HepG2 (cell line): ENCODE measurements at regions not wholly inside any gene's neighbourhood (a gene's known extent, or its start where the extent isn't known, plus 50 kb on each side); places are given as distances from the start of the nearest gene placed in this dataset.

Experiments used
- ATAC-seq: fragments of 200-7000 bp; cut with Tn5 transposase; 3 replicates; pipeline ENCODE4 v1.9.1; 2020; ENCODE audit warnings: mild to moderate bottlenecking, moderate library complexity
- BruUV-seq: library from RNA; stranded (reverse); fragments of 400-500 nt; replicated peaks from 2 replicates; lab custom pipeline; 2021; lab: Mats Ljungman, UMichigan
- CTCF ChIA-PET: fragments of 300-600 bp; formaldehyde crosslinking; extraction: SDS; loops from one replicate; lab custom pipeline; 2021; ENCODE audit warnings: low total read pairs, inconsistent platforms, low intra/inter-chr PET ratio; lab: Yijun Ruan, JAX
- POLR2A ChIA-PET: fragments of 350-600 bp; sonication (Branson Sonifier 250); formaldehyde crosslinking; loops from one replicate; lab custom pipeline; 2020; ENCODE audit warnings: antibody characterized with exemption, inconsistent platforms; lab: Yijun Ruan, JAX
- DNase-seq: peaks from one replicate; pipeline ENCODE4 v3.0.0-alpha.2; 2015; ENCODE audit warnings: low spot score
- FAIRE-seq: peaks from 3 replicates; lab custom pipeline; 2011; peaks lifted over from hg19 to GRCh38; lab: Jason Lieb, UNC
- H2AFZ ChIP-seq: one replicate; pipeline ENCODE4 v1.6.1; 2011; ENCODE audit warnings: low read length, inconsistent platforms
- H3K27ac ChIP-seq: fragments of 300-600 bp; 3 replicates; pipeline ENCODE4 v1.8.0; 2011; ENCODE audit warnings: mixed run types, mild to moderate bottlenecking, mixed read lengths, low read length, inconsistent platforms; ENCODE audit not compliant: insufficient read depth; ENCODE audit errors: extremely low read length
- H3K27me3 ChIP-seq, 2 experiments: fragments of 200-600 bp in 1 of 2; 2 replicates in 1 of 2; 3 replicates in 1 of 2; pipeline versions ENCODE4 v1.6.0 to v1.8.0; 2011; ENCODE audit warnings: low read length in 2 of 2, mild to moderate bottlenecking in 2 of 2, moderate library complexity in 2 of 2, inconsistent platforms in 1 of 2; ENCODE audit not compliant: insufficient read depth in 2 of 2, control insufficient read depth in 1 of 2
- H3K36me3 ChIP-seq, 2 experiments: fragments of 200-600 bp in 1 of 2; replicated peaks in 1 of 2; 2 replicates in 1 of 2; 3 replicates in 1 of 2; pipeline versions ENCODE4 v1.5.1 to v1.8.0; 2011; ENCODE audit warnings: low read length in 2 of 2, inconsistent platforms in 1 of 2; ENCODE audit not compliant: insufficient read depth in 2 of 2, control insufficient read depth in 1 of 2
- H3K4me1 ChIP-seq: 2 replicates; pipeline ENCODE4 v1.5.1; 2012; ENCODE audit warnings: low read length, inconsistent platforms; ENCODE audit not compliant: insufficient read depth
- H3K4me2 ChIP-seq: 2 replicates; pipeline ENCODE4 v1.6.0; 2011; ENCODE audit warnings: low read depth, low read length, inconsistent platforms
- H3K4me3 ChIP-seq, 3 experiments: fragments of 200-600 bp in 1 of 3; sonication (generic), shearing (Covaris generic) in 1 of 3; replicated peaks in 1 of 3; 2 replicates each; pipeline ENCODE4 v1.5.1; 2011 to 2016; ENCODE audit warnings: low read length in 3 of 3, inconsistent platforms in 2 of 3, low read depth in 2 of 3, mild to moderate bottlenecking in 2 of 3, control low read depth in 1 of 3, mixed read lengths in 1 of 3; ENCODE audit not compliant: insufficient read depth in 1 of 3
- H3K79me2 ChIP-seq: one replicate; pipeline ENCODE4 v1.6.1; 2011; ENCODE audit warnings: low read length, inconsistent platforms; ENCODE audit not compliant: insufficient read depth
- H3K9ac ChIP-seq: 2 replicates; pipeline ENCODE4 v1.6.0; 2011; ENCODE audit warnings: mild to moderate bottlenecking, low read depth, low read length, inconsistent platforms; ENCODE audit not compliant: insufficient read depth
- H3K9me3 ChIP-seq: 2 replicates; pipeline ENCODE4 v1.5.1; 2012; ENCODE audit warnings: mild to moderate bottlenecking, low read length
- H4K20me1 ChIP-seq: 2 replicates; pipeline ENCODE4 v1.6.0; 2011; ENCODE audit warnings: inconsistent platforms, mild to moderate bottlenecking, low read length, moderate library complexity; ENCODE audit not compliant: insufficient read depth
- HNRNPH1 ChIP-seq: fragments of 200-400 bp; formaldehyde crosslinking; optimal IDR thresholded peaks from 2 replicates; pipeline ENCODE3; 2017; ENCODE audit warnings: mild to moderate bottlenecking, low read depth, low read length
- MAF1 ChIP-seq: sonication (generic); formaldehyde crosslinking; IDR thresholded peaks from 2 replicates; pipeline ENCODE4 v1.5.0; 2020; ENCODE audit warnings: missing genetic modification reagents, borderline replicate concordance
- NR2F1 ChIP-seq, 2 experiments: fragments of 450-650 bp in 1 of 2; formaldehyde crosslinking in 1 of 2; IDR thresholded peaks; 2 replicates each; pipeline versions ENCODE4 v1.5.0 to v1.6.1; 2016 to 2020; ENCODE audit warnings: mild to moderate bottlenecking in 1 of 2, missing compliant biosample characterization in 1 of 2, missing genetic modification reagents in 1 of 2, moderate library complexity in 1 of 2
- POLR2AphosphoS5 ChIP-seq: IDR thresholded peaks from 2 replicates; pipeline ENCODE4 v1.6.1; 2012; ENCODE audit warnings: low read depth, low read length
- PPARG ChIP-seq: conservative IDR thresholded peaks from 2 replicates; pipeline ENCODE4 v1.6.1; 2016; ENCODE audit warnings: missing biosample characterization, missing genetic modification reagents
- REPIN1 ChIP-seq: sonication (generic); formaldehyde crosslinking; IDR thresholded peaks from 2 replicates; pipeline ENCODE4 v1.8.0; 2022; ENCODE audit warnings: missing genetic modification reagents, low read depth, mild to moderate bottlenecking, borderline replicate concordance
- RNF2 ChIP-seq: fragments of 450-650 bp; conservative IDR thresholded peaks from 2 replicates; pipeline ENCODE4 v1.6.1; 2016; ENCODE audit warnings: low read depth
- SIN3B ChIP-seq: fragments of 150-350 bp; IDR thresholded peaks from 2 replicates; pipeline ENCODE4 v1.6.1; 2014; ENCODE audit warnings: low read length
- SRSF1 ChIP-seq: fragments of 200-400 bp; formaldehyde crosslinking; optimal IDR thresholded peaks from 2 replicates; pipeline ENCODE3; 2017; ENCODE audit warnings: mild to moderate bottlenecking, low read depth, low read length, moderate library complexity
- ZFP90 ChIP-seq: sonication (generic); formaldehyde crosslinking; IDR thresholded peaks from 2 replicates; pipeline ENCODE4 v1.8.0; 2022; ENCODE audit warnings: missing genetic modification reagents, mild to moderate bottlenecking, inconsistent platforms, borderline replicate concordance
- ZNF17 ChIP-seq: sonication (generic); formaldehyde crosslinking; IDR thresholded peaks from 2 replicates; pipeline ENCODE4 v1.5.0; 2020; ENCODE audit warnings: mild to moderate bottlenecking, missing genetic modification reagents
- ZNF33B ChIP-seq: sonication (generic); formaldehyde crosslinking; IDR thresholded peaks from 2 replicates; pipeline ENCODE4 v1.5.1; 2020; ENCODE audit warnings: mild to moderate bottlenecking, missing genetic modification reagents
- ZNF382 ChIP-seq: sonication (generic); formaldehyde crosslinking; IDR thresholded peaks from 2 replicates; pipeline ENCODE4 v1.5.0; 2020; ENCODE audit warnings: missing genetic modification reagents, mild to moderate bottlenecking, borderline replicate concordance
- ZNF704 ChIP-seq: sonication (generic); formaldehyde crosslinking; IDR thresholded peaks from 2 replicates; pipeline ENCODE4 v1.8.1; 2023; ENCODE audit warnings: mild to moderate bottlenecking, inconsistent platforms, moderate library complexity, missing genetic modification reagents, borderline replicate concordance
- ZNF766 ChIP-seq: sonication (generic); formaldehyde crosslinking; IDR thresholded peaks from 2 replicates; pipeline ENCODE4 v1.5.0; 2020; ENCODE audit warnings: missing genetic modification reagents, borderline replicate concordance
- WGBS: methylation state at CpG from one replicate; pipeline ENCODE4 v1.1.6; 2017; ENCODE audit warnings: low lambda C conversion rate; 5-methylcytosine and 5-hydroxymethylcytosine counted together
- in situ Hi-C: cut with HindIII; loops from 2 replicates; pipeline ENCODE4 v1.10.0; 2017; ENCODE audit warnings: low pct_unique_long_range_greater_than_20kb; ENCODE audit not compliant: extremely low pct_ligation_motif_present
- intact Hi-C: fragments of 100-400 bp; cut with micrococcal nuclease; formaldehyde crosslinking; loops from one replicate; pipeline ENCODE4 v1.10.0; 2022; ENCODE audit not compliant: unreplicated experiment
- TF ChIP-seq, protein P1 (sequence below): IDR thresholded peaks from 2 replicates; pipeline ENCODE4 v1.6.1; 2012; ENCODE audit warnings: inconsistent platforms
- TF ChIP-seq, protein P2 (sequence below): sonication (generic); formaldehyde crosslinking; IDR thresholded peaks from 2 replicates; pipeline ENCODE4 v1.5.0; 2020; ENCODE audit warnings: missing genetic modification reagents, mild to moderate bottlenecking, borderline replicate concordance

DNA sequence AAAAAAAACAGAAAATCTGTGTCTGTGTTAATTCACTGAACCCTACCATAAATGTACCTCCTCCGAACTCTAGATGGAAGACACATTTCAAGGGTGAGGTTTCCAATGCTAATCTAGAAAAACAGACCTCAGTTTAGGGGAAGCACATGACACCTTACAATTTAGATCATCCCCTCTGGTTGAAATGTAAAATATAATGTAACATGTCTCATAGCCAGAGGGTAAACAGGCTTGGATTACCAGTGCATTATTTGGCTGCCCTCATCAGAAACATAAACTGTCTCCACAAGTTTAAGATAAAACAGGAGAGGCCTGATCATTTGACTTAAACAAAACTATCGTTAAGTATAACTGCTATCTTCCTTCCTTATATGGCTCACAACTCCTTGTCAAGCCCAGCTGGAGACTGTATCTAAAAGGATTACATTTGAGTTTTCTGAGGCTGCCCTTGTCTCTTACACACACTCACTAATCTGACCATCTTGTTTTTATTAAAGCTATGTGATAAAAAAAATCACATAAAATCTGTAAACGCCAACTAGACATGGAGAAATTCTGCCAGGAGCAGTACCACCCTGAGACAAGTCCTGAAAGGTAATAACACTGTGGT, 105.7 kb downstream of the LURAP1L start:
- intact Hi-C loops, result loop anchor here (5.0 kb wide), 1 partner anchor 58 kb away; no protein-coding TSS in a partner anchor
- no peak overlapping the region for H3K9ac ChIP-seq
- no peaks in the 10 kb centered on the region for H4K20me1 ChIP-seq
- no peaks in the 10 kb centered on the region for H3K36me3 ChIP-seq
- H3K79me2 ChIP-seq, result no peaks in the 10 kb centered on the region
- ATAC-seq (no peak), FAIRE-seq (no peak), DNase-seq (no peak)
- H3K9me3 ChIP-seq, result no peaks in the 10 kb centered on the region
- in situ Hi-C loops, result loop anchor here (5.0 kb wide), 1 partner anchor 158 kb away; no protein-coding TSS in a partner anchor
- H3K4me3 ChIP-seq, result no peak overlapping the region
- no peak overlapping the region for H3K4me2 ChIP-seq
- H3K27ac ChIP-seq, result no peak overlapping the region
- ChIA-PET CTCF (no interaction called here), POLR2A (no interaction called here)
- no peak overlapping the region for H2AFZ ChIP-seq
- TF ChIP-seq ZNF766 (CRISPR knock-in tag) (no peak), SIN3B (no peak), ZNF17 (no peak), HNRNPH1 (no peak), POLR2AphosphoS5 (no peak), ZNF33B (CRISPR knock-in tag) (no peak), NR2F1 (CRISPR knock-in tag; IDR thresholded peaks at IDR 0.05) (no peak), ZFP90 (no peak)
- H3K4me1 ChIP-seq, result peaks cover 11% of the 10 kb centered on the region
- H3K27me3 ChIP-seq, result no peaks in the 10 kb centered on the region
- no TSS peak for BruUV-seq
- 58% methylated on average over 3 of the region's 3 CpGs for WGBS

- POLR2A ChIA-PET, result no interaction called here
- DNase-seq (no peak), FAIRE-seq (no peak), ATAC-seq (no peak)
- TF ChIP-seq REPIN1 (CRISPR knock-in tag) (no peak), ZNF382 (CRISPR knock-in tag) (no peak), SRSF1 (no peak), PPARG (no peak), ZNF704 (CRISPR knock-in tag) (no peak), RNF2 (no peak), MAF1 (no peak)
- TF ChIP-seq, protein P1, sequence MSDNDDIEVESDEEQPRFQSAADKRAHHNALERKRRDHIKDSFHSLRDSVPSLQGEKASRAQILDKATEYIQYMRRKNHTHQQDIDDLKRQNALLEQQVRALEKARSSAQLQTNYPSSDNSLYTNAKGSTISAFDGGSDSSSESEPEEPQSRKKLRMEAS, result no peak
- TF ChIP-seq, protein P2, sequence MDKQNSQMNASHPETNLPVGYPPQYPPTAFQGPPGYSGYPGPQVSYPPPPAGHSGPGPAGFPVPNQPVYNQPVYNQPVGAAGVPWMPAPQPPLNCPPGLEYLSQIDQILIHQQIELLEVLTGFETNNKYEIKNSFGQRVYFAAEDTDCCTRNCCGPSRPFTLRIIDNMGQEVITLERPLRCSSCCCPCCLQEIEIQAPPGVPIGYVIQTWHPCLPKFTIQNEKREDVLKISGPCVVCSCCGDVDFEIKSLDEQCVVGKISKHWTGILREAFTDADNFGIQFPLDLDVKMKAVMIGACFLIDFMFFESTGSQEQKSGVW (CRISPR knock-in tag), result no peak
- Histone ChIP-seq H3K4me3 (no peak overlapping the region), H3K79me2 (no peaks in the 10 kb centered on the region), H3K4me1 (peaks cover 11% of the 10 kb centered on the region), H3K4me2 (no peak overlapping the region), H2AFZ (no peak overlapping the region), H3K27ac (no peak overlapping the region), H3K36me3 (no peaks in the 10 kb centered on the region), H3K27me3 (no peaks in the 10 kb centered on the region), H3K9me3 (no peaks in the 10 kb centered on the region), H4K20me1 (no peaks in the 10 kb centered on the region), H3K9ac (no peak overlapping the region)
- 12% methylated on average over 2 of the region's 2 CpGs for WGBS
- CTCF ChIA-PET, result no interaction called here
- BruUV-seq, result no TSS peak
- intact Hi-C loops, result loop anchor here (5.0 kb wide), 1 partner anchor 60 kb away; no protein-coding TSS in a partner anchor
- in situ Hi-C loops, result loop anchor here (5.0 kb wide), 1 partner anchor 160 kb away; no protein-coding TSS in a partner anchor
Measured at GRCh38 chr9:12882430-12882829, 107.6 kb downstream of the LURAP1L start.
